CD14-positive monocyte (primary cell): ENCODE measurements at regions not wholly inside any gene's neighbourhood (a gene's known extent, or its start where the extent isn't known, plus 50 kb on each side); places are given as distances from the start of the nearest gene placed in this dataset.

Source experiments
- DNase-seq, 3 donors: peaks; one replicate each; pipeline ENCODE4 v3.0.0-alpha.2; 2011 to 2022
- H2AFZ ChIP-seq: 2 replicates; pipeline ENCODE4 v1.6.0; 2012; ENCODE audit warnings: mild to moderate bottlenecking, low read depth, low read length, inconsistent platforms; ENCODE audit not compliant: insufficient read depth, poor library complexity, severe bottlenecking
- H3K27ac ChIP-seq, 2 donors: 1 replicate in 1 of 2; 2 replicates in 1 of 2; pipeline ENCODE4 v1.5.1; 2012 to 2013; ENCODE audit warnings: low read length in 2 of 2, control low read depth in 1 of 2, inconsistent platforms in 1 of 2, low read depth in 1 of 2, mild to moderate bottlenecking in 1 of 2
- H3K27me3 ChIP-seq, 2 donors: one replicate each; pipeline versions ENCODE4 v1.6.0 to v1.6.1; 2011 to 2013; ENCODE audit warnings: low read length in 2 of 2; ENCODE audit not compliant: control insufficient read depth in 2 of 2, insufficient read depth in 2 of 2
- H3K36me3 ChIP-seq, 2 donors: replicated peaks in 1 of 2; 1 replicate in 1 of 2; 2 replicates in 1 of 2; pipeline versions ENCODE4 v1.5.1 to v1.6.1; 2012 to 2013; ENCODE audit warnings: low read length in 2 of 2, control low read depth in 1 of 2, inconsistent platforms in 1 of 2, mild to moderate bottlenecking in 1 of 2; ENCODE audit not compliant: insufficient read depth in 2 of 2, control insufficient read depth in 1 of 2
- H3K4me1 ChIP-seq, 2 donors: 1 replicate in 1 of 2; 2 replicates in 1 of 2; pipeline versions ENCODE4 v1.5.1 to v1.6.1; 2012 to 2013; ENCODE audit warnings: low read length in 2 of 2, control low read depth in 1 of 2, inconsistent platforms in 1 of 2, mild to moderate bottlenecking in 1 of 2, moderate library complexity in 1 of 2; ENCODE audit not compliant: insufficient read depth in 2 of 2, control insufficient read depth in 1 of 2
- H3K4me2 ChIP-seq: replicated peaks from 2 replicates; pipeline ENCODE3; 2012; ENCODE audit warnings: low read length, moderate library complexity, mild to moderate bottlenecking; ENCODE audit not compliant: poor library complexity, severe bottlenecking; ENCODE audit errors: extremely low read depth
- H3K4me3 ChIP-seq, 3 experiments: fragments of 200-600 bp in 1 of 3; sonication (generic) in 1 of 3; replicated peaks in 1 of 3; 1 replicate in 2 of 3; 2 replicates in 1 of 3; pipeline ENCODE4 v1.5.1; 2011 to 2013; ENCODE audit warnings: low read length in 3 of 3, mild to moderate bottlenecking in 3 of 3, control low read depth in 2 of 3, low read depth in 2 of 3, inconsistent platforms in 1 of 3, moderate library complexity in 1 of 3
- H3K79me2 ChIP-seq: 2 replicates; pipeline ENCODE4 v1.6.0; 2012; ENCODE audit warnings: mild to moderate bottlenecking, control low read depth, inconsistent platforms, low read length, moderate library complexity; ENCODE audit not compliant: insufficient read depth
- H3K9ac ChIP-seq: 2 replicates; pipeline ENCODE4 v1.6.0; 2017; ENCODE audit warnings: low read length, mild to moderate bottlenecking; ENCODE audit not compliant: insufficient read depth, poor library complexity, severe bottlenecking
- H3K9me3 ChIP-seq, 2 donors: replicated peaks in 1 of 2; 1 replicate in 1 of 2; 2 replicates in 1 of 2; pipeline versions ENCODE4 v1.5.1 to v1.6.1; 2012 to 2013; ENCODE audit warnings: low read length in 2 of 2, control low read depth in 1 of 2; ENCODE audit not compliant: control insufficient read depth in 1 of 2, insufficient read depth in 1 of 2
- H4K20me1 ChIP-seq: 2 replicates; pipeline ENCODE4 v1.6.0; 2012; ENCODE audit warnings: mild to moderate bottlenecking, low read length, control low read depth, moderate library complexity; ENCODE audit not compliant: insufficient read depth
- H3K27ac Mint-ChIP-seq, 7 donors: one replicate each; pipeline ENCODE4 v1.8.0; 2020; ENCODE audit warnings: mild to moderate bottlenecking in 7 of 7, mixed read lengths in 7 of 7, moderate library complexity in 6 of 7, inconsistent platforms in 2 of 7
- H3K27me3 Mint-ChIP-seq, 3 donors: one replicate each; pipeline ENCODE4 v1.8.0; 2021 to 2022; ENCODE audit warnings: low read depth in 3 of 3, mild to moderate bottlenecking in 3 of 3, mixed read lengths in 3 of 3, moderate library complexity in 3 of 3, inconsistent platforms in 1 of 3
- H3K36me3 Mint-ChIP-seq, 2 donors: one replicate each; pipeline ENCODE4 v1.8.0; 2020; ENCODE audit warnings: mixed read lengths in 2 of 2, inconsistent platforms in 1 of 2, mild to moderate bottlenecking in 1 of 2
- H3K4me1 Mint-ChIP-seq: one replicate; pipeline ENCODE4 v1.8.0; 2020; ENCODE audit warnings: mild to moderate bottlenecking, mixed read lengths
- H3K4me3 Mint-ChIP-seq, 2 donors: one replicate each; pipeline ENCODE4 v1.8.0; 2020; ENCODE audit warnings: mild to moderate bottlenecking in 2 of 2, mixed read lengths in 2 of 2, moderate library complexity in 1 of 2
- H3K9me3 Mint-ChIP-seq, 7 donors: one replicate each; pipeline ENCODE4 v1.8.0; 2020 to 2022; ENCODE audit warnings: mixed read lengths in 7 of 7, mild to moderate bottlenecking in 6 of 7, moderate library complexity in 6 of 7, inconsistent platforms in 2 of 7
- WGBS: methylation state at CpG from one replicate; pipeline ENCODE4 v1.1.5; 2013; ENCODE audit warnings: missing lambda C conversion rate; ENCODE audit not compliant: insufficient coverage; 5-methylcytosine and 5-hydroxymethylcytosine counted together
- intact Hi-C, 2 donors: fragments of 100-400 bp; cut with micrococcal nuclease; formaldehyde crosslinking; loops; one replicate each; pipeline versions ENCODE4 v1.15.0 to v1.15.1; 2023
- TF ChIP-seq, protein P1 (sequence below): fragments of 200-600 bp; IDR thresholded peaks from one replicate; pipeline ENCODE4 v1.8.0; 2022; ENCODE audit warnings: antibody characterized with exemption, mild to moderate bottlenecking

GRCh38 chr13:70191034-70191433 is 82.8 kb upstream of the KLHL1 start:
- H3K4me3 Mint-ChIP-seq = no peak overlapping the region
- no peaks in the 10 kb centered on the region for H3K36me3 Mint-ChIP-seq
- no peaks in the 10 kb centered on the region for H3K27me3 Mint-ChIP-seq
- Histone ChIP-seq H3K9ac (no peak overlapping the region), H2AFZ (no peak overlapping the region), H3K79me2 (no peaks in the 10 kb centered on the region), H3K4me1 (no peaks in the 10 kb centered on the region), H3K4me3 (no peak overlapping the region), H3K4me2 (no peak overlapping the region), H3K36me3 (no peaks in the 10 kb centered on the region), H3K27ac (no peak overlapping the region), H3K9me3 (peaks cover 0 to 9% of the 10 kb centered on the region in 2 donors), H3K27me3 (no peaks in the 10 kb centered on the region), H4K20me1 (no peaks in the 10 kb centered on the region)
- no peak for DNase-seq
- intact Hi-C loops = no loop called here
- H3K4me1 Mint-ChIP-seq = no peaks in the 10 kb centered on the region
- TF ChIP-seq, protein P1, sequence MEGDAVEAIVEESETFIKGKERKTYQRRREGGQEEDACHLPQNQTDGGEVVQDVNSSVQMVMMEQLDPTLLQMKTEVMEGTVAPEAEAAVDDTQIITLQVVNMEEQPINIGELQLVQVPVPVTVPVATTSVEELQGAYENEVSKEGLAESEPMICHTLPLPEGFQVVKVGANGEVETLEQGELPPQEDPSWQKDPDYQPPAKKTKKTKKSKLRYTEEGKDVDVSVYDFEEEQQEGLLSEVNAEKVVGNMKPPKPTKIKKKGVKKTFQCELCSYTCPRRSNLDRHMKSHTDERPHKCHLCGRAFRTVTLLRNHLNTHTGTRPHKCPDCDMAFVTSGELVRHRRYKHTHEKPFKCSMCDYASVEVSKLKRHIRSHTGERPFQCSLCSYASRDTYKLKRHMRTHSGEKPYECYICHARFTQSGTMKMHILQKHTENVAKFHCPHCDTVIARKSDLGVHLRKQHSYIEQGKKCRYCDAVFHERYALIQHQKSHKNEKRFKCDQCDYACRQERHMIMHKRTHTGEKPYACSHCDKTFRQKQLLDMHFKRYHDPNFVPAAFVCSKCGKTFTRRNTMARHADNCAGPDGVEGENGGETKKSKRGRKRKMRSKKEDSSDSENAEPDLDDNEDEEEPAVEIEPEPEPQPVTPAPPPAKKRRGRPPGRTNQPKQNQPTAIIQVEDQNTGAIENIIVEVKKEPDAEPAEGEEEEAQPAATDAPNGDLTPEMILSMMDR = no peak
- no peak overlapping the region for H3K27ac Mint-ChIP-seq
- peaks cover 0 to 8% (median 4%) of the 10 kb centered on the region in 7 donors for H3K9me3 Mint-ChIP-seq

DNA sequence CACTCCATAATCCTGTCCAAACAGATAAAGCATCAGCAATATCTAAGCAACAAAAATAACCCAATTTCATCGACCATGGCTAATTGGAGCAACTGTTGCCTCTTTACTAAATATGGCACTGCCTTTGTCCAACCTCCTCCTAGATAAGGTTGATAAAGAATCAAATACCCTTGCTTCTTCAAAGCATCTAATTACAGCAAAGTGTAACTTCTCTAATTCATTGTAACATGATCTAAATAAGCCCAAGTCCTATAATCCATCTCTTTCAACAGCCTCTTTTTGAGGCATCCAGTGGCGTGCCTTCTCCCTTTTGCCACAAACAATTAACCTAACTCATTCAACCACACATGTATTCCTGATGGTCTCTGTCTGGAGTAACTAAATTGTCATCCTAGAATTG is 81.7 kb upstream of the KLHL1 start:
- Histone ChIP-seq H3K36me3 (no peaks in the 10 kb centered on the region), H3K27ac (no peak overlapping the region), H3K4me1 (no peaks in the 10 kb centered on the region), H4K20me1 (no peaks in the 10 kb centered on the region), H3K4me2 (no peak overlapping the region), H2AFZ (no peak overlapping the region), H3K4me3 (no peak overlapping the region), H3K79me2 (no peaks in the 10 kb centered on the region), H3K27me3 (no peaks in the 10 kb centered on the region), H3K9ac (no peak overlapping the region), H3K9me3 (peaks cover 0 to 3% of the 10 kb centered on the region in 2 donors)
- TF ChIP-seq, protein P1 = no peak
- no peak overlapping the region for H3K4me3 Mint-ChIP-seq
- H3K36me3 Mint-ChIP-seq = no peaks in the 10 kb centered on the region
- no peak for DNase-seq
- H3K27ac Mint-ChIP-seq = no peak overlapping the region
- H3K9me3 Mint-ChIP-seq = peaks cover 0 to 8% (median 2%) of the 10 kb centered on the region in 7 donors
- H3K27me3 Mint-ChIP-seq = no peaks in the 10 kb centered on the region
- WGBS = 88% methylated on average over 1 of the region's 2 CpGs
- intact Hi-C loops = no loop called here
- H3K4me1 Mint-ChIP-seq = no peaks in the 10 kb centered on the region
